GM23248 (cell line): ENCODE measurements at regions not wholly inside any gene's neighbourhood (a gene's known extent, or its start where the extent isn't known, plus 50 kb on each side); places are given as distances from the start of the nearest gene placed in this dataset.

Experiments used
- EZH2 ChIP-seq: fragments of 200-600 bp; sonication (generic); IDR thresholded peaks from 2 replicates; pipeline ENCODE4 v1.6.1; 2018; ENCODE audit warnings: antibody characterized with exemption, mild to moderate bottlenecking; ENCODE audit not compliant: insufficient read depth, poor library complexity, severe bottlenecking
- EZH2phosphoT487 ChIP-seq: fragments of 200-600 bp; sonication (generic); IDR thresholded peaks from 2 replicates; pipeline ENCODE4 v1.6.1; 2018; ENCODE audit warnings: antibody characterized with exemption, moderate library complexity, mild to moderate bottlenecking, low read depth; ENCODE audit not compliant: insufficient read depth

GRCh38 chr2:16045653-16046352 is 105.5 kb downstream of the MYCN start:
- TF ChIP-seq EZH2: no peak
- no peak for TF ChIP-seq EZH2phosphoT487
